HCT116 (cell line): ENCODE measurements at regions not wholly inside any gene's neighbourhood (a gene's known extent, or its start where the extent isn't known, plus 50 kb on each side); places are given as distances from the start of the nearest gene placed in this dataset.

Experiments used
- ATAC-seq: fragments of 200-7000 bp; cut with Tn5 transposase; 2 replicates; pipeline ENCODE4 v1.9.1; 2020; ENCODE audit warnings: mild to moderate bottlenecking, moderate library complexity
- BruUV-seq: library from RNA; stranded (reverse); fragments of 400-500 nt; replicated peaks from 2 replicates; lab custom pipeline; 2021; lab: Mats Ljungman, UMichigan
- CTCF ChIA-PET: fragments of 300-600 bp; sonication (Branson Sonifier 250); formaldehyde crosslinking; loops from one replicate; lab custom pipeline; 2021; ENCODE audit warnings: antibody characterized with exemption; lab: Charles Lee
- POLR2A ChIA-PET: fragments of 300-600, 350-600 bp; sonication (Branson Sonifier 250); formaldehyde crosslinking; loops from one replicate; lab custom pipeline; 2021; ENCODE audit warnings: antibody characterized with exemption; lab: Charles Lee
- RAD21 ChIA-PET, 2 experiments: fragments of 300-600 bp; sonication (Branson Sonifier 250); formaldehyde crosslinking; loops; one replicate each; lab custom pipeline; 2023; ENCODE audit warnings: low total read pairs in 2 of 2; ENCODE audit not compliant: uncharacterized antibody in 2 of 2, unreplicated experiment in 2 of 2, low non-redundant PET in 1 of 2; lab: Charles Lee
- DNase-seq: peaks from one replicate; pipeline ENCODE4 v3.0.0-alpha.2; 2010; ENCODE audit warnings: low read depth, low spot score
- H2AFZ ChIP-seq: fragments of 200-600 bp; shearing (Covaris generic), sonication (generic); 2 replicates; pipeline ENCODE4 v1.6.1; 2017; ENCODE audit warnings: low read depth, mixed run types, mixed read lengths, antibody characterized with exemption, low read length; ENCODE audit not compliant: poor library complexity, severe bottlenecking
- H3K27ac ChIP-seq: 2 replicates; pipeline ENCODE4 v1.5.1; 2012; ENCODE audit warnings: low read depth, low read length
- H3K27me3 ChIP-seq: fragments of 200-600 bp; sonication (generic); 2 replicates; pipeline ENCODE4 v1.6.1; 2016; ENCODE audit warnings: mixed run types, low read length, mixed read lengths; ENCODE audit not compliant: insufficient read depth
- H3K36me3 ChIP-seq, 2 experiments: fragments of 200-500 bp in 1 of 2; fragments of 200-600 bp in 1 of 2; sonication (Bioruptor generic) in 1 of 2; sonication (generic) in 1 of 2; 2 replicates each; pipeline versions ENCODE4 v1.5.1 to v1.6.1; 2014 to 2016; ENCODE audit warnings: low read length in 2 of 2, inconsistent platforms in 1 of 2, mixed read lengths in 1 of 2, mixed run types in 1 of 2; ENCODE audit not compliant: insufficient read depth in 2 of 2, control insufficient read depth in 1 of 2
- H3K4me1 ChIP-seq, 2 experiments: fragments of 200-600 bp in 1 of 2; sonication (generic) in 1 of 2; 2 replicates each; pipeline versions ENCODE4 v1.5.1 to v1.6.1; 2012 to 2017; ENCODE audit warnings: low read length in 2 of 2, inconsistent platforms in 1 of 2, mild to moderate bottlenecking in 1 of 2, mixed read lengths in 1 of 2, mixed run types in 1 of 2, moderate library complexity in 1 of 2; ENCODE audit not compliant: insufficient read depth in 2 of 2, control insufficient read depth in 1 of 2
- H3K4me2 ChIP-seq: fragments of 200-600 bp; sonication (generic); 2 replicates; pipeline ENCODE4 v1.6.1; 2017; ENCODE audit warnings: mixed run types, low read length, mixed read lengths
- H3K4me3 ChIP-seq, 2 experiments: fragments of 200-600 bp in 1 of 2; sonication (generic) in 1 of 2; replicated peaks in 1 of 2; 2 replicates each; pipeline ENCODE4 v1.5.1; 2011 to 2016; ENCODE audit warnings: low read length in 2 of 2, control low read depth in 1 of 2, low read depth in 1 of 2, mild to moderate bottlenecking in 1 of 2, mixed read lengths in 1 of 2, mixed run types in 1 of 2
- H3K79me2 ChIP-seq: fragments of 200-600 bp; sonication (generic); 2 replicates; pipeline ENCODE4 v1.6.1; 2017; ENCODE audit warnings: mild to moderate bottlenecking, mixed run types, low read length, moderate library complexity, mixed read lengths; ENCODE audit not compliant: insufficient read depth
- H3K9ac ChIP-seq: fragments of 200-600 bp; sonication (generic); 2 replicates; pipeline ENCODE4 v1.6.1; 2016; ENCODE audit warnings: low read length, mixed read lengths
- H3K9me2 ChIP-seq: fragments of 200-600 bp; sonication (generic), shearing (Covaris generic); 2 replicates; pipeline ENCODE4 v1.6.1; 2017; ENCODE audit warnings: mixed run types, mild to moderate bottlenecking, moderate library complexity; ENCODE audit not compliant: insufficient read depth
- H3K9me3 ChIP-seq, 2 experiments: fragments of 200-500 bp in 1 of 2; fragments of 200-600 bp in 1 of 2; sonication (Bioruptor generic) in 1 of 2; sonication (generic) in 1 of 2; 2 replicates each; pipeline ENCODE4 v1.6.1; 2014 to 2017; ENCODE audit warnings: low read length in 2 of 2, mixed read lengths in 2 of 2, inconsistent platforms in 1 of 2, low read depth in 1 of 2, mild to moderate bottlenecking in 1 of 2, mixed run types in 1 of 2, moderate library complexity in 1 of 2; ENCODE audit not compliant: control insufficient read depth in 1 of 2, insufficient read depth in 1 of 2
- H4K20me1 ChIP-seq: fragments of 200-600 bp; sonication (generic), shearing (Covaris generic); 2 replicates; pipeline ENCODE4 v1.6.1; 2017; ENCODE audit warnings: mixed run types, mild to moderate bottlenecking, moderate library complexity; ENCODE audit not compliant: insufficient read depth
- REST ChIP-seq: IDR thresholded peaks from 2 replicates; pipeline ENCODE4 v1.6.1; 2012; ENCODE audit warnings: low read depth
- ZBTB33 ChIP-seq: IDR thresholded peaks from 2 replicates; pipeline ENCODE4 v1.6.1; 2011; ENCODE audit warnings: mild to moderate bottlenecking, low read length, moderate library complexity; ENCODE audit not compliant: insufficient replicate concordance; ENCODE audit errors: extremely low read depth
- intact Hi-C: fragments of 100-400 bp; cut with micrococcal nuclease; formaldehyde crosslinking; loops from 2 replicates; pipeline ENCODE4 v1.10.0; 2022

- ATAC-seq = no peak
- Histone ChIP-seq H3K9ac (no peak overlapping the region), H3K79me2 (no peaks in the 10 kb centered on the region), H3K36me3 (no peaks in the 10 kb centered on the region), H3K27ac (no peak overlapping the region), H3K27me3 (no peaks in the 10 kb centered on the region), H3K9me3 (no peaks in the 10 kb centered on the region), H3K4me2 (no peak overlapping the region), H3K4me1 (no peaks in the 10 kb centered on the region), H3K4me3 (no peak overlapping the region), H2AFZ (no peak overlapping the region), H3K9me2 (no peaks in the 10 kb centered on the region), H4K20me1 (no peaks in the 10 kb centered on the region)
- intact Hi-C loops = no loop called here
- DNase-seq = no peak
- no TSS peak for BruUV-seq
- ChIA-PET RAD21 (no interaction called here), CTCF (no interaction called here), POLR2A (no interaction called here)
- no peak for TF ChIP-seq REST
These were observed 204.1 kb upstream of the VRK2 start for GRCh38 chr2:57842531-57842930.

GRCh38 chr2:57843158-57843557, 203.4 kb upstream of the VRK2 start:
- ChIA-PET POLR2A (no interaction called here), CTCF (no interaction called here), RAD21 (no interaction called here)
- Histone ChIP-seq H3K27me3 (no peaks in the 10 kb centered on the region), H2AFZ (no peak overlapping the region), H3K4me2 (no peak overlapping the region), H3K9me3 (no peaks in the 10 kb centered on the region), H3K9me2 (no peaks in the 10 kb centered on the region), H3K27ac (no peak overlapping the region), H3K79me2 (no peaks in the 10 kb centered on the region), H3K4me3 (no peak overlapping the region), H3K36me3 (no peaks in the 10 kb centered on the region), H3K9ac (no peak overlapping the region), H3K4me1 (no peaks in the 10 kb centered on the region), H4K20me1 (no peaks in the 10 kb centered on the region)
- BruUV-seq = no TSS peak
- no peak for ATAC-seq
- no peak for TF ChIP-seq ZBTB33
- intact Hi-C loops = no loop called here
- no peak for DNase-seq
